Activated CD4-positive, alpha-beta T cell treated with anti-CD3 and anti-CD28 coated beads, Interleukin-2, amount 50 U/mL, for 16 hours (primary cell): ENCODE measurements at regions not wholly inside any gene's neighbourhood (a gene's known extent, or its start where the extent isn't known, plus 50 kb on each side); places are given as distances from the start of the nearest gene placed in this dataset.

Experiments used
- DNase-seq: peaks from one replicate; pipeline ENCODE4 v3.0.0-alpha.2; 2020

GRCh38 chr15:36208868-36209582 is 370.4 kb upstream of the CDIN1 start:
- DNase-seq: no peak

- DNase-seq: no peak
Measured at GRCh38 chr15:36210426-36210825, 369.0 kb upstream of the CDIN1 start.

- no peak for DNase-seq
Measured at GRCh38 chr15:36218322-36218721, 361.1 kb upstream of the CDIN1 start.

- no peak for DNase-seq
Measured at GRCh38 chr15:36218991-36219390, 360.4 kb upstream of the CDIN1 start.

- DNase-seq: no peak
Measured at GRCh38 chr15:36221992-36222391, 357.4 kb upstream of the CDIN1 start.

GRCh38 chr15:36230776-36231175 is 348.6 kb upstream of the CDIN1 start:
- no peak for DNase-seq

- DNase-seq: no peak
Measured at GRCh38 chr15:36232491-36232890, 346.9 kb upstream of the CDIN1 start.

GRCh38 chr15:36234743-36235142 is 344.7 kb upstream of the CDIN1 start:
- no peak for DNase-seq

GRCh38 chr15:36235173-36235572 is 344.3 kb upstream of the CDIN1 start:
- DNase-seq: no peak

- DNase-seq: no peak
Measured at GRCh38 chr15:36239509-36239908, 339.9 kb upstream of the CDIN1 start.

- DNase-seq: no peak
Measured at GRCh38 chr15:36251450-36251849, 328.0 kb upstream of the CDIN1 start.

- DNase-seq: no peak
Measured at GRCh38 chr15:36252146-36252711, 327.2 kb upstream of the CDIN1 start.

- DNase-seq: no peak
Measured at GRCh38 chr15:36254426-36254825, 325.0 kb upstream of the CDIN1 start.

GRCh38 chr15:36256404-36256807 is 323.0 kb upstream of the CDIN1 start:
- no peak for DNase-seq

- DNase-seq: no peak
Measured at GRCh38 chr15:36263666-36264065, 315.8 kb upstream of the CDIN1 start.

GRCh38 chr15:36265422-36265821 is 314.0 kb upstream of the CDIN1 start:
- DNase-seq: no peak

- no peak for DNase-seq
Measured at GRCh38 chr15:36271048-36271447, 308.4 kb upstream of the CDIN1 start.

GRCh38 chr15:36275656-36276055 is 303.8 kb upstream of the CDIN1 start:
- DNase-seq: no peak

GRCh38 chr15:36278219-36278618 is 301.2 kb upstream of the CDIN1 start:
- no peak for DNase-seq

- DNase-seq: no peak
Measured at GRCh38 chr15:36282821-36283220, 296.6 kb upstream of the CDIN1 start.

GRCh38 chr15:36284911-36285310 is 294.5 kb upstream of the CDIN1 start:
- DNase-seq: no peak

GRCh38 chr15:36291501-36291900 is 287.9 kb upstream of the CDIN1 start:
- no peak for DNase-seq

- DNase-seq: no peak
Measured at GRCh38 chr15:36294359-36294758, 285.1 kb upstream of the CDIN1 start.

- no peak for DNase-seq
Measured at GRCh38 chr15:36301947-36302346, 277.5 kb upstream of the CDIN1 start.

- DNase-seq: no peak
Measured at GRCh38 chr15:36313021-36313420, 266.4 kb upstream of the CDIN1 start.
